SU-DHL-6 (cell line): ENCODE measurements at regions not wholly inside any gene's neighbourhood (a gene's known extent, or its start where the extent isn't known, plus 50 kb on each side); places are given as distances from the start of the nearest gene placed in this dataset.
"Not testable (repeated sequence)": the region's sequence is repeated elsewhere in the genome, so short reads cannot be mapped to it uniquely, and the experiment has no call there.

ENCODE experiments used
- H2AFZ ChIP-seq: fragments of 200-600 bp; sonication (generic); 2 replicates; pipeline ENCODE4 v1.6.1; 2014; ENCODE audit warnings: low read depth, mild to moderate bottlenecking, moderate library complexity, mixed read lengths, antibody characterized with exemption, low read length; ENCODE audit not compliant: severe bottlenecking
- H3F3A ChIP-seq: fragments of 200-600 bp; shearing (Covaris generic); 2 replicates; pipeline ENCODE4 v1.6.0; 2016; ENCODE audit warnings: antibody characterized with exemption, mild to moderate bottlenecking; ENCODE audit not compliant: insufficient read depth
- H3K27ac ChIP-seq: fragments of 200-600 bp; sonication (generic); 2 replicates; pipeline ENCODE4 v1.5.1; 2016; ENCODE audit warnings: low read depth, mild to moderate bottlenecking, low read length, moderate library complexity, mixed read lengths
- H3K27me3 ChIP-seq: fragments of 200-600 bp; sonication (generic), shearing (Covaris generic); 2 replicates; pipeline ENCODE4 v1.6.0; 2014; ENCODE audit warnings: mild to moderate bottlenecking, low read length
- H3K36me3 ChIP-seq: fragments of 200-600 bp; sonication (generic); 2 replicates; pipeline ENCODE4 v1.6.1; 2014; ENCODE audit warnings: mild to moderate bottlenecking, low read length, mixed read lengths
- H3K4me2 ChIP-seq: fragments of 300-600, 200-600 bp; shearing (Covaris generic), sonication (generic); 2 replicates; pipeline ENCODE4 v1.6.0; 2014; ENCODE audit warnings: low read length, low read depth, mild to moderate bottlenecking; ENCODE audit not compliant: poor library complexity, severe bottlenecking
- H3K4me3 ChIP-seq: fragments of 200-600 bp; sonication (generic); 2 replicates; pipeline ENCODE4 v1.5.1; 2014; ENCODE audit warnings: antibody characterized with exemption, low read length, mild to moderate bottlenecking, mixed read lengths; ENCODE audit not compliant: insufficient read depth, poor library complexity, severe bottlenecking
- H3K79me2 ChIP-seq: fragments of 200-600 bp; sonication (generic); 2 replicates; pipeline ENCODE4 v1.6.1; 2014; ENCODE audit warnings: mild to moderate bottlenecking, low read length, moderate library complexity; ENCODE audit not compliant: insufficient read depth
- H3K9ac ChIP-seq: fragments of 200-600 bp; sonication (generic); 2 replicates; pipeline ENCODE4 v1.7.0; 2014; ENCODE audit warnings: mild to moderate bottlenecking, low read length
- H3K9me2 ChIP-seq: fragments of 200-600 bp; sonication (generic); replicated peaks from 2 replicates; pipeline ENCODE4 v1.6.1; 2014; ENCODE audit warnings: low read length; ENCODE audit not compliant: insufficient read depth
- H3K9me3 ChIP-seq: fragments of 200-600 bp; sonication (generic); 2 replicates; pipeline ENCODE4 v1.6.1; 2014; ENCODE audit warnings: low read length, mixed read lengths; ENCODE audit not compliant: insufficient read depth
- H4K20me1 ChIP-seq: fragments of 200-600 bp; sonication (generic); 2 replicates; pipeline ENCODE4 v1.6.1; 2014; ENCODE audit warnings: low read depth, mild to moderate bottlenecking, antibody characterized with exemption, low read length, moderate library complexity, mixed read lengths
- CTCF ChIP-seq: fragments of 200-600 bp; sonication (generic); IDR thresholded peaks from one replicate; pipeline ENCODE4 v1.5.1; 2017; ENCODE audit warnings: antibody characterized with exemption, mild to moderate bottlenecking, low read length, moderate library complexity; ENCODE audit not compliant: insufficient read depth, poor library complexity, severe bottlenecking
- EZH2phosphoT487 ChIP-seq: fragments of 200-600 bp; sonication (generic), shearing (Covaris generic); conservative IDR thresholded peaks from 2 replicates; pipeline ENCODE4 v1.6.1; 2018; ENCODE audit warnings: mild to moderate bottlenecking, antibody characterized with exemption, low read length, moderate library complexity, mixed read lengths

- Histone ChIP-seq H3K36me3 (no peaks in the 10 kb centered on the region), H3K4me2 (no peak overlapping the region), H3K27ac (no peak overlapping the region), H3K9me3 (no peaks in the 10 kb centered on the region), H3F3A (no peaks in the 10 kb centered on the region), H2AFZ (no peak overlapping the region), H4K20me1 (no peaks in the 10 kb centered on the region), H3K79me2 (no peaks in the 10 kb centered on the region), H3K4me3 (no peak overlapping the region), H3K9ac (no peak overlapping the region), H3K9me2 (no peaks in the 10 kb centered on the region), H3K27me3 (no peaks in the 10 kb centered on the region)
- TF ChIP-seq CTCF (no peak), EZH2phosphoT487 (no peak)
Measured at GRCh38 chr6:134766497-134766896, 183.4 kb downstream of the ALDH8A1 start.

GRCh38 chr6:134764741-134765140 is 185.2 kb downstream of the ALDH8A1 start:
- TF ChIP-seq CTCF = no peak
- TF ChIP-seq EZH2phosphoT487 = no peak
- H3K9ac ChIP-seq = no peak overlapping the region
- H2AFZ ChIP-seq = no peak overlapping the region
- H3K9me3 ChIP-seq = no peaks in the 10 kb centered on the region
- no peaks in the 10 kb centered on the region for H4K20me1 ChIP-seq
- H3K36me3 ChIP-seq = no peaks in the 10 kb centered on the region
- H3K4me3 ChIP-seq = no peak overlapping the region
- H3K4me2 ChIP-seq = no peak overlapping the region
- no peaks in the 10 kb centered on the region for H3K9me2 ChIP-seq
- H3K27me3 ChIP-seq = no peaks in the 10 kb centered on the region
- no peak overlapping the region for H3K27ac ChIP-seq
- H3F3A ChIP-seq = no peaks in the 10 kb centered on the region
- no peaks in the 10 kb centered on the region for H3K79me2 ChIP-seq

- not testable (repeated sequence) for H3K27ac ChIP-seq, H4K20me1 ChIP-seq, H3K9me2 ChIP-seq, H3F3A ChIP-seq, H2AFZ ChIP-seq, H3K4me3 ChIP-seq, H3K9ac ChIP-seq, H3K4me2 ChIP-seq, H3K79me2 ChIP-seq, H3K9me3 ChIP-seq, H3K27me3 ChIP-seq, H3K36me3 ChIP-seq
Measured at GRCh38 chr6:134763575-134763974, 186.3 kb downstream of the ALDH8A1 start.

GRCh38 chr6:134758621-134759020 is 191.3 kb downstream of the ALDH8A1 start:
- no peak overlapping the region for H3K9ac ChIP-seq
- TF ChIP-seq EZH2phosphoT487 = no peak
- no peaks in the 10 kb centered on the region for H3F3A ChIP-seq
- H3K27me3 ChIP-seq = no peaks in the 10 kb centered on the region
- no peaks in the 10 kb centered on the region for H4K20me1 ChIP-seq
- H3K27ac ChIP-seq = no peak overlapping the region
- no peak overlapping the region for H2AFZ ChIP-seq
- H3K36me3 ChIP-seq = no peaks in the 10 kb centered on the region
- no peak overlapping the region for H3K4me2 ChIP-seq
- H3K9me3 ChIP-seq = no peaks in the 10 kb centered on the region
- H3K9me2 ChIP-seq = no peaks in the 10 kb centered on the region
- no peak overlapping the region for H3K4me3 ChIP-seq
- no peaks in the 10 kb centered on the region for H3K79me2 ChIP-seq
